Duodenal mucosa (tissue), 2 donors: ENCODE measurements at regions not wholly inside any gene's neighbourhood (a gene's known extent, or its start where the extent isn't known, plus 50 kb on each side); places are given as distances from the start of the nearest gene placed in this dataset.
A peak's percentile ranks its signal among the peaks of the same experiment; 100 is the strongest.

Source experiments
- H3K27ac ChIP-seq: one replicate; pipeline ENCODE4 v1.7.0; 2013; ENCODE audit warnings: low read depth, low read length
- H3K27me3 ChIP-seq, 2 donors: one replicate each; pipeline ENCODE4 v1.7.0; 2013; ENCODE audit warnings: low read length in 2 of 2, control low read depth in 1 of 2; ENCODE audit not compliant: insufficient read depth in 2 of 2, control insufficient read depth in 1 of 2
- H3K36me3 ChIP-seq, 2 donors: one replicate each; pipeline ENCODE4 v1.7.0; 2013; ENCODE audit warnings: low read length in 2 of 2, control low read depth in 1 of 2; ENCODE audit not compliant: insufficient read depth in 2 of 2, control insufficient read depth in 1 of 2
- H3K4me1 ChIP-seq, 2 donors: one replicate each; pipeline ENCODE4 v1.7.0; 2013; ENCODE audit warnings: low read length in 2 of 2, control low read depth in 1 of 2; ENCODE audit not compliant: insufficient read depth in 2 of 2, control insufficient read depth in 1 of 2
- H3K4me3 ChIP-seq, 2 donors: one replicate each; pipeline ENCODE4 v1.7.0; 2013; ENCODE audit warnings: low read length in 2 of 2, low read depth in 1 of 2
- H3K9ac ChIP-seq, 2 donors: one replicate each; pipeline ENCODE4 v1.7.0; 2013; ENCODE audit warnings: low read length in 2 of 2, low read depth in 1 of 2
- H3K9me3 ChIP-seq, 2 donors: one replicate each; pipeline ENCODE4 v1.7.0; 2013; ENCODE audit warnings: low read length in 2 of 2, control low read depth in 1 of 2; ENCODE audit not compliant: control insufficient read depth in 1 of 2

DNA sequence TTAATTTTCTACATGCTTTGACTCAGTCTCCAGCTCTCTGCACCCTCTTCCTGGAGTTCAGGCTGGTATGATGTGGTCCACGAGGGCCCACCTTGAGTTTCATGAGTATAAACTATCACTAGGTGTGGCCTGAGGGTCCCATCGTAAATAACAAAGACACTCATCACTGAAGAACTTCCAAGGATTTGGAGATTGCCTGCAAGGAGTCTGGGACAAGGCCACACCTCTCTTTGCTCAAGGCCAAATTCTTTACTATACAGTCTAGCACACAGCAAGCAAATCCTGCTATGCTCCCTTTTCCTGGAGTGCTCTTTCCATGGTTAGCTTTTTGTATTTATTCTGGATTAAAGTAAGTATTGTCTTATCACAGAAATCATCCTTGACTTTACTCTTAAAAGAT, 271.9 kb downstream of the SLC16A7 start:
- H3K27ac ChIP-seq = no peak overlapping the region
- H3K9me3 ChIP-seq = peaks cover 0 to 3% of the 10 kb centered on the region in 2 donors

GRCh38 chr12:59871779-59872178, 275.9 kb downstream of the SLC16A7 start:
- Histone ChIP-seq H3K27ac (no peak overlapping the region), H3K36me3 (no peaks in the 10 kb centered on the region), H3K9me3 (peaks cover 0 to 3% of the 10 kb centered on the region in 2 donors), H3K9ac (no peak overlapping the region), H3K27me3 (no peaks in the 10 kb centered on the region), H3K4me3 (no peak overlapping the region), H3K4me1 (no peaks in the 10 kb centered on the region)

More for the DNA sequence above, 271.9 kb downstream of the SLC16A7 start:
- Histone ChIP-seq H3K9ac (no peak overlapping the region), H3K4me3 (no peak overlapping the region), H3K4me1 (no peaks in the 10 kb centered on the region), H3K27me3 (no peaks in the 10 kb centered on the region), H3K36me3 (no peaks in the 10 kb centered on the region)

DNA sequence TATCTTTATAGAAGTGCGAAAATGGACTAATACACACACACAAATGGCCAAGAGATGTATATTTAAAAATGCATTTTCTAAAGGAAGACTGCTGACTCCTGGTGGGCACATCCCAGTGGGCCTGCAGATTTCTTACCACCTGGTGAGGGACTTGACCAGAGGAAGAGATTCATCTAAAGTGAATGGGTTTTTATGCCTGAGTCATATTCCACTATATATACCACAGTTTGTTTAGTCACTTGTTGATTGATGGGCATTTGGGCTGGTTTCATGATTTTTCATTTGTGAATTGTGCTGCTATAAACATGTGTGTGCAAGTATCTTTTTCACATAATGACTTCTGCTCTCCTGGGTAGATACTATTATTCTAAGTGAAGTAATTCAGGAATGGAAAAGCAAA, 277.3 kb downstream of the SLC16A7 start:
- H3K27ac ChIP-seq = no peak overlapping the region
- H3K4me3 ChIP-seq = no peak overlapping the region
- H3K9me3 ChIP-seq = peaks cover 0 to 3% of the 10 kb centered on the region in 2 donors
- H3K4me1 ChIP-seq = no peaks in the 10 kb centered on the region
- no peaks in the 10 kb centered on the region for H3K27me3 ChIP-seq
- no peak overlapping the region for H3K9ac ChIP-seq
- no peaks in the 10 kb centered on the region for H3K36me3 ChIP-seq

DNA sequence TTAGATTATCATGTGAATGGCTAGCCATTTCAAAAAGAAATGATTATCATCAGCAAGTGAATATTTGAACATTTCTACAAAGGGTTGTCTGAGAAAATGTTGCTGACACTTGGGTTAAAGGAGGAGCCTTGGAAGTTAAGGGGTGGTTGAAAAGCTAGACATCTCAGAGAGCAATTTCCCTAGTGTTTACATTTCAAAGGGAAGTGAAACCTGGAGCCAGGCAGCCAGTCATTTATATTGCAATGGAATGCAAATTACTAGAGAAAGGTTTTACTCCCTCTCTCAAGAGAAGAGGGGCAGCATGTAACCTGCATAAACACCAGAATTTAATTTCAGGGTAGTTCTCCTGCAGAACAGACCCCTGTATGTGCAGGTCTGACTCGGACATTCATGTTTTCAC, 279.0 kb downstream of the SLC16A7 start:
- Histone ChIP-seq H3K27me3 (no peaks in the 10 kb centered on the region), H3K36me3 (no peaks in the 10 kb centered on the region), H3K4me1 (no peaks in the 10 kb centered on the region), H3K9me3 (peaks cover 0 to 3% of the 10 kb centered on the region in 2 donors), H3K9ac (no peak overlapping the region), H3K4me3 (peak overlapping the region in 1 of 2 donors; percentile 21), H3K27ac (no peak overlapping the region)

DNA sequence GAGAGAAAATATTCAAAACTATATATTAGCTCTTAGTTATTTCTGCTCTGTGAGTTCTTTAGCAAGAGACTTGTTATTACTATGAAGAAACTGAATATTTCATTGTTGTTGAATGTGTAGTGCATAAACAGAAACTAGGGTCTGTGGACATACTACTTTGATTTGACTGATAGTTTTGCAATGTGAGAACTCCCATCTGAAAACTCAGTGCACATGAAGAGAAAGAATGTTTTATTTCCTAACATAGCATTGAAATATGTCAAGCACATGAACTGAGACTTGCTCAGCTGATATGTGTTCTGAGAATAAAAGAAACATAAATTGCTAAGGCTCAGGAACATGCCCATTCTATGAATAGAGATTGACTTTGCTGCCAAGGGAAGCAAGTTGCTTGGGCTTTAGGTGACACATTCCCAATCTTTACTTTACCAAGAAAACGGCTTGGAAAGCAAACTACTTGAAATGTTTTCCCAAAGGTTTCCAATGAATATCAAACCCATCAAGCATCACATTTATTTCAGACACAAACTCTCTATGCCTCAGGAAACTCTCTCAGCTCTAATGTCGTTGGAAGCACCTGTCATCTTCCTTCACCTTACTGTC, 290.4 kb downstream of the SLC16A7 start:
- Histone ChIP-seq H3K27me3 (no peaks in the 10 kb centered on the region), H3K4me1 (no peaks in the 10 kb centered on the region), H3K9me3 (no peaks in the 10 kb centered on the region), H3K27ac (no peak overlapping the region), H3K36me3 (no peaks in the 10 kb centered on the region), H3K4me3 (no peak overlapping the region), H3K9ac (no peak overlapping the region)

GRCh38 chr12:59887178-59887577, 291.3 kb downstream of the SLC16A7 start:
- Histone ChIP-seq H3K27ac (no peak overlapping the region), H3K9ac (no peak overlapping the region), H3K36me3 (no peaks in the 10 kb centered on the region), H3K4me1 (no peaks in the 10 kb centered on the region), H3K9me3 (no peaks in the 10 kb centered on the region), H3K27me3 (no peaks in the 10 kb centered on the region), H3K4me3 (no peak overlapping the region)

DNA sequence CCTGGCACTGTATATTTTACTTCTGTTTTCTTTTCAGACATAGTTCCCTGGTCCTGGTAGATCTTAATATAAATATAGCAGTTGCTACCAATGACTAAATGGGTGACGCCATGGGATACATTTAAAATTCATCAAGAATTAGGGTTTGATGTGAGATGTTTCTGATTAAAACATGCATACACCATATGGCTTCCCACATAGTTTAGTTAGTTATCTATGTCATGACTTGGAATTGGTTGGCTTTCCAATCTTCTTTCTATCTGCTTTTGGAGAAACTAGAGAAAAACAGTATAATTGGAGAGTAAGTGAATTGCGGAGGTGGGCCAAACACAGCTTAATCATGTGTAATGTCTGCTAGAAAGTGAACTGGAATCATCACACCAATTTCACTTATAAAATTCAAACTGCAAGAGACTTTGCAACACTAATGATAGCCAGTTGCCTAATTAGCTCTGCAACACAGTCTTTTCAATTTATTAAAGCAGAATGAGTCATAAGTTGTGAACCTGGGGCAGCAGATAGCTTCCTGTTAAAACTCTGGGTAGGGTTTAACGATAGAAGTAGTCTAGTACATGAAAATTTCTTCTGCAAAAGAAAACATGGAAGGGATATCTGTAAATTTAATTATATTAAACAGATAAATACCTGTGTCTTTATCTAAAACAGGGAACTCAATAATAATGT, 295.2 kb downstream of the SLC16A7 start:
- H3K27ac ChIP-seq = no peak overlapping the region
- no peaks in the 10 kb centered on the region for H3K36me3 ChIP-seq
- H3K9ac ChIP-seq = no peak overlapping the region
- no peak overlapping the region for H3K4me3 ChIP-seq
- no peaks in the 10 kb centered on the region for H3K9me3 ChIP-seq
- no peaks in the 10 kb centered on the region for H3K27me3 ChIP-seq
- H3K4me1 ChIP-seq = no peaks in the 10 kb centered on the region

- Histone ChIP-seq H3K27ac (no peak overlapping the region), H3K4me3 (no peak overlapping the region), H3K36me3 (no peaks in the 10 kb centered on the region), H3K9me3 (no peaks in the 10 kb centered on the region), H3K27me3 (no peaks in the 10 kb centered on the region), H3K4me1 (no peaks in the 10 kb centered on the region), H3K9ac (no peak overlapping the region)
These were observed 299.4 kb downstream of the SLC16A7 start for GRCh38 chr12:59895166-59895775.

- Histone ChIP-seq H3K9ac (no peak overlapping the region), H3K36me3 (no peaks in the 10 kb centered on the region), H3K27me3 (no peaks in the 10 kb centered on the region), H3K4me3 (no peak overlapping the region), H3K27ac (no peak overlapping the region), H3K9me3 (no peaks in the 10 kb centered on the region), H3K4me1 (no peaks in the 10 kb centered on the region)
These were observed 309.2 kb downstream of the SLC16A7 start for GRCh38 chr12:59904874-59905521.

GRCh38 chr12:59911516-59911915, 315.7 kb downstream of the SLC16A7 start:
- Histone ChIP-seq H3K27me3 (no peaks in the 10 kb centered on the region), H3K27ac (no peak overlapping the region), H3K36me3 (no peaks in the 10 kb centered on the region), H3K4me3 (no peak overlapping the region), H3K9me3 (no peaks in the 10 kb centered on the region), H3K9ac (no peak overlapping the region), H3K4me1 (peaks cover 0 to 16% of the 10 kb centered on the region in 2 donors)
